HepG2 (cell line): ENCODE measurements at regions not wholly inside any gene's neighbourhood (a gene's known extent, or its start where the extent isn't known, plus 50 kb on each side); places are given as distances from the start of the nearest gene placed in this dataset.

Source experiments
- ADNP ChIP-seq: sonication (generic); formaldehyde crosslinking; IDR thresholded peaks from 2 replicates; pipeline ENCODE4 v1.4.0; 2020; ENCODE audit warnings: missing genetic modification reagents
- CC2D1A ChIP-seq: sonication (generic); formaldehyde crosslinking; IDR thresholded peaks from 2 replicates; pipeline ENCODE4 v1.8.1; 2023; ENCODE audit warnings: mild to moderate bottlenecking, missing genetic modification reagents
- CEBPB ChIP-seq: IDR thresholded peaks from 2 replicates; pipeline ENCODE4 v1.6.1; 2011; ENCODE audit warnings: low read depth, low read length, improper control_type of control experiment, borderline replicate concordance
- CEBPG ChIP-seq: IDR thresholded peaks from 2 replicates; pipeline ENCODE4 v1.6.1; 2016
- ELF1 ChIP-seq: sonication (generic); formaldehyde crosslinking; IDR thresholded peaks from 2 replicates; pipeline ENCODE4 v1.4.0; 2020; ENCODE audit warnings: missing genetic modification reagents
- KAT7 ChIP-seq: IDR thresholded peaks from 2 replicates; pipeline ENCODE4 v1.6.1; 2018; ENCODE audit warnings: borderline replicate concordance, missing compliant biosample characterization
- KDM1A ChIP-seq: IDR thresholded peaks from 2 replicates; pipeline ENCODE4 v1.6.1; 2016; ENCODE audit warnings: missing compliant biosample characterization
- MAFK ChIP-seq, 2 experiments: IDR thresholded peaks in 1 of 2; conservative IDR thresholded peaks in 1 of 2; 2 replicates each; pipeline ENCODE4 v1.6.1; 2011; ENCODE audit warnings: improper control_type of control experiment in 2 of 2, low read length in 2 of 2
- MED1 ChIP-seq: sonication (generic); formaldehyde crosslinking; IDR thresholded peaks from 2 replicates; pipeline ENCODE4 v1.4.0; 2020; ENCODE audit warnings: missing genetic modification reagents
- MIER3 ChIP-seq: IDR thresholded peaks from 2 replicates; pipeline ENCODE4 v1.6.1; 2016; ENCODE audit warnings: missing compliant biosample characterization, borderline replicate concordance
- RCOR2 ChIP-seq: IDR thresholded peaks from 2 replicates; pipeline ENCODE4 v1.6.1; 2016; ENCODE audit warnings: missing biosample characterization, missing genetic modification reagents
- SAFB2 ChIP-seq: sonication (generic); formaldehyde crosslinking; IDR thresholded peaks from 2 replicates; pipeline ENCODE4 v1.5.1; 2020; ENCODE audit warnings: missing genetic modification reagents, low read depth, mild to moderate bottlenecking, borderline replicate concordance
- ZFP36 ChIP-seq: fragments of 150-350 bp; IDR thresholded peaks from 2 replicates; pipeline ENCODE4 v1.6.1; 2018; ENCODE audit warnings: borderline replicate concordance, low read length, low read depth; ENCODE audit not compliant: partially characterized antibody
- ZNF530 ChIP-seq: sonication (generic); formaldehyde crosslinking; IDR thresholded peaks from 2 replicates; pipeline ENCODE4 v1.5.0; 2020; ENCODE audit warnings: low read depth, mild to moderate bottlenecking, missing genetic modification reagents
- ZNF629 ChIP-seq: sonication (generic); formaldehyde crosslinking; conservative IDR thresholded peaks from 2 replicates; pipeline ENCODE4 v1.5.0; 2020; ENCODE audit warnings: missing genetic modification reagents
- TF ChIP-seq, protein P1 (sequence below): sonication (generic); formaldehyde crosslinking; IDR thresholded peaks from 2 replicates; pipeline ENCODE4 v1.9.0; 2022; ENCODE audit warnings: missing genetic modification reagents, mild to moderate bottlenecking, borderline replicate concordance

DNA sequence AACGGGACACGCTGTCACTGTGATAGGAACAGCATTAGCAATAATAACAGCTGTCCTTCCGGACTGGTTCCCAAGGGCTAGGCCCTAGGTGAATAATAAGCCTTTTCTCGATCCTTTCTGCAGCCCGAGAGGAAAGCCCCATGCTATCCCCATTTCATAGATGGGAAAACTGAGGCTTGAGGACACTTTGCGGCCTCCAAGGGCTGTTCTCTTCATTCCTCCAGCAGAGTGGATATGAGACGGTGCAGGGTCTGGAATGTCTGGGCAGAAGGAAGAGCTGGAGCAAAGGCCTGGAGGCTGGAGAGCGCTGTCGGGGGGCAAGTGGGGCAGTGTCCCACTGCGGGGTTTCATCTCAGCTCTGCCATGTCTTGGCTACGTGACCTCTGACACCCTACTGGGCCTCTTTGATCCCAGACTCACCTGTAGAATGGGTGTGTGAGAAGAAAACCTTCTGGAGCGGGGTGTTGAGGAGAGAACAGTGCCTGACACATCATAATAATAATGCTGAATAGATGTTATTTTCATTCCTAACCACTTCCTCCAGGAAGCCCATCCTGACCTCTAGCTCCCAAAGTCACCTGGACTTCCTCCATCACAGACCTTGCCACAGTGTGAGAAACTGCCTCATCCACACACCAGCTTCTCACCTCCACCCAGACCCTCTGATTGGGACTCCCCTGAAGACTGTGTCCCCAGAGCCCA is 74.8 kb downstream of the CEBPB start (continued):
- TF ChIP-seq ZNF629 (CRISPR knock-in tag), result peak; percentile 98
- TF ChIP-seq CC2D1A, result no peak
- peak; percentile 30; the same call in 1 of the 2 replicates for TF ChIP-seq ADNP (CRISPR knock-in tag)
- TF ChIP-seq ZNF530, result no peak
- no peak for TF ChIP-seq KAT7 (CRISPR knock-in tag)
- peak; percentile 58 for TF ChIP-seq ZFP36
- no peak for TF ChIP-seq MED1
- TF ChIP-seq ELF1, result 0 out of 2 replicates have a peak, but pooled peaks have one; percentile 15
- 0 out of 2 replicates have a peak, but pooled peaks have one; percentile 26 for TF ChIP-seq RCOR2 (CRISPR knock-in tag)
- no peak for TF ChIP-seq CEBPB
- TF ChIP-seq MAFK (conservative IDR thresholded peaks at IDR 0.05 in 1 of 2, IDR thresholded peaks at IDR 0.05 in 1 of 2; ENCODE audit: low read length in 2 of 2), result peak; percentile 62 to 68
- TF ChIP-seq KDM1A, result peak; percentile 57; the same call in 1 of the 2 replicates
- TF ChIP-seq, protein P1, sequence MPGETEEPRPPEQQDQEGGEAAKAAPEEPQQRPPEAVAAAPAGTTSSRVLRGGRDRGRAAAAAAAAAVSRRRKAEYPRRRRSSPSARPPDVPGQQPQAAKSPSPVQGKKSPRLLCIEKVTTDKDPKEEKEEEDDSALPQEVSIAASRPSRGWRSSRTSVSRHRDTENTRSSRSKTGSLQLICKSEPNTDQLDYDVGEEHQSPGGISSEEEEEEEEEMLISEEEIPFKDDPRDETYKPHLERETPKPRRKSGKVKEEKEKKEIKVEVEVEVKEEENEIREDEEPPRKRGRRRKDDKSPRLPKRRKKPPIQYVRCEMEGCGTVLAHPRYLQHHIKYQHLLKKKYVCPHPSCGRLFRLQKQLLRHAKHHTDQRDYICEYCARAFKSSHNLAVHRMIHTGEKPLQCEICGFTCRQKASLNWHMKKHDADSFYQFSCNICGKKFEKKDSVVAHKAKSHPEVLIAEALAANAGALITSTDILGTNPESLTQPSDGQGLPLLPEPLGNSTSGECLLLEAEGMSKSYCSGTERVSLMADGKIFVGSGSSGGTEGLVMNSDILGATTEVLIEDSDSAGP (CRISPR knock-in tag), result 0 out of 2 replicates have a peak, but pooled peaks have one; percentile 23
- TF ChIP-seq CEBPG (CRISPR knock-in tag), result no peak
- TF ChIP-seq SAFB2 (CRISPR knock-in tag), result no peak
- TF ChIP-seq MIER3, result no peak
